ENCODE measurements at regions not wholly inside any gene's neighbourhood (a gene's known extent, or its start where the extent isn't known, plus 50 kb on each side); places are given as distances from the start of the nearest gene placed in this dataset.

- Histone ChIP-seq H3K9me3 (replicated peaks; ENCODE audit: control insufficient read depth, insufficient read depth, low read length) (peaks cover 15% of the 10 kb centered on the region), H3K36me3 (ENCODE audit: control insufficient read depth in 2 of 2, extremely low read depth in 1 of 2, insufficient read depth in 2 of 2, low read length in 2 of 2) (no peaks in the 10 kb centered on the region), H3K4me3 (replicated peaks in 1 of 3; ENCODE audit: insufficient read depth in 1 of 3, low read depth in 1 of 3, low read length in 3 of 3) (no peak overlapping the region), H3K4me1 (ENCODE audit: control insufficient read depth, extremely low read depth, insufficient read depth, low read length) (no peaks in the 10 kb centered on the region), H3K9me1 (replicated peaks; ENCODE audit: control insufficient read depth, extremely low read depth, insufficient read depth, low read length) (no peaks in the 10 kb centered on the region), H3K4me2 (ENCODE audit: insufficient read depth, low read length) (no peak overlapping the region), H3K79me2 (ENCODE audit: control insufficient read depth, insufficient read depth, low read length) (no peaks in the 10 kb centered on the region), H2AFZ (ENCODE audit: low read depth, low read length) (no peak overlapping the region), H3K9ac (replicated peaks; ENCODE audit: extremely low read depth, insufficient read depth, low read length) (no peak overlapping the region), H3K27me3 (ENCODE audit: control insufficient read depth in 2 of 2, insufficient read depth in 2 of 2, low read length in 2 of 2) (no peaks in the 10 kb centered on the region), H4K20me1 (replicated peaks; ENCODE audit: control insufficient read depth, extremely low read depth, insufficient read depth, low read length) (no peaks in the 10 kb centered on the region), H3K27ac (ENCODE audit: insufficient read depth, low read depth, low read length) (no peak overlapping the region)
- POLR2A ChIA-PET, result no interaction called here
- no TSS peak for BruUV-seq (replicated peaks)
- no peak for DNase-seq (ENCODE audit: low read depth, low spot score)
- no peak for FAIRE-seq
- intact Hi-C loops (cut with micrococcal nuclease), result no loop called here
- TF ChIP-seq JUN (IDR thresholded peaks at IDR 0.05; ENCODE audit: borderline replicate concordance, insufficient read depth, insufficient read length, low read depth) (no peak), EZH2 (IDR thresholded peaks at IDR 0.05; ENCODE audit: borderline replicate concordance, low read depth, low read length, severe bottlenecking) (no peak), MYC (IDR thresholded peaks at IDR 0.05; ENCODE audit: low read depth, low read length) (no peak), CTCF (IDR thresholded peaks at IDR 0.05; ENCODE audit: extremely low read depth in 1 of 2, insufficient read depth in 1 of 2, low read depth in 1 of 2, low read length in 2 of 2) (no peak), POLR2A (IDR thresholded peaks at IDR 0.05; ENCODE audit: low read depth, low read length) (no peak), MAX (IDR thresholded peaks at IDR 0.05; ENCODE audit: insufficient read depth, insufficient read length) (no peak), POLR2AphosphoS5 (IDR thresholded peaks at IDR 0.05; ENCODE audit: insufficient read depth, low read depth, low read length) (no peak), GATA2 (IDR thresholded peaks at IDR 0.05; ENCODE audit: insufficient read depth, insufficient read length, low read depth, low read length) (no peak), FOS (IDR thresholded peaks at IDR 0.05; ENCODE audit: borderline replicate concordance, insufficient read depth, low read length) (no peak)
- dilution Hi-C loops (cut with MboI; ENCODE audit: extremely low pct_ligation_motif_present, low sequenced_read_pairs), result no loop called here
- CTCF ChIA-PET, result no interaction called here
Measured at GRCh38 chr13:22001336-22001735, 330.5 kb downstream of the FGF9 start.

Measured in endothelial cell of umbilical vein (primary cell).